Sigmoid colon (tissue), 4 donors: ENCODE measurements at regions not wholly inside any gene's neighbourhood (a gene's known extent, or its start where the extent isn't known, plus 50 kb on each side); places are given as distances from the start of the nearest gene placed in this dataset.
"Not testable (repeated sequence)": the region's sequence is repeated elsewhere in the genome, so short reads cannot be mapped to it uniquely, and the experiment has no call there.

Source experiments
- CTCF ChIP-seq, 4 experiments: fragments of 450-650 bp in 3 of 4; fragments of 200-600 bp in 1 of 4; IDR thresholded peaks; one replicate each; pipeline ENCODE4 v1.5.1; 2016 to 2019; ENCODE audit warnings: antibody characterized with exemption in 4 of 4, mild to moderate bottlenecking in 3 of 4, moderate library complexity in 2 of 4
- EP300 ChIP-seq, 4 donors: sonication (generic); formaldehyde crosslinking; IDR thresholded peaks; one replicate each; pipeline ENCODE4 v1.6.1; 2017; ENCODE audit warnings: antibody characterized with exemption in 4 of 4
- POLR2A ChIP-seq, 2 donors: fragments of 450-650 bp; IDR thresholded peaks; one replicate each; pipeline ENCODE4 v1.6.1; 2016; ENCODE audit warnings: antibody characterized with exemption in 2 of 2, mild to moderate bottlenecking in 2 of 2, moderate library complexity in 2 of 2

DNA sequence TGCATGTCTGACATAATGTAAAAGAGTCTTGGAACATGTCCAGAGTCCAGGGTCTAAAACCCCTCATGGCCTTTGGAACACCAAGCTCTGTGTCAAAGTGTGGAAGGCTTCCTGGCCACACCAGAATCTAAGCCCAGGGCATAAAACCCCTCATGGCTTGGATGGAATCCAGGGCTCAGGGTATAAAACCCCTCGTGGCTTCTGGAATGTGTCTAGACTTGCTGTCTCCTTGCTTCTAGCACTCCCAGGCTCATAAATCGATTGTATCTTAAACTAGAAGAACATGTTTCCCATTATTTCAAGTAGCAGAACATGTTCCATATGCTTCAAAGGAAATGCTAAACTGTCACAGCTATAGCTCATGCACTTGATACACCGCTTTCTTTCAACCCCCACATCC, 504.1 kb upstream of the SYNCRIP start:
- not testable (repeated sequence) for TF ChIP-seq CTCF, EP300, POLR2A (IDR thresholded peaks at IDR 0.05)
